SK-N-SH (cell line): ENCODE measurements at regions not wholly inside any gene's neighbourhood (a gene's known extent, or its start where the extent isn't known, plus 50 kb on each side); places are given as distances from the start of the nearest gene placed in this dataset.

ENCODE experiments used
- CTCF ChIA-PET: fragments of 300-600, 350-600 bp; formaldehyde crosslinking; extraction: SDS; loops from one replicate; lab custom pipeline; 2021; lab: Yijun Ruan, JAX
- POLR2A ChIA-PET: fragments of 350-600 bp; sonication (Branson Sonifier 250); formaldehyde crosslinking; extraction: SDS; loops from one replicate; lab custom pipeline; 2020; ENCODE audit warnings: antibody characterized with exemption, inconsistent platforms; lab: Yijun Ruan, JAX
- DNase-seq: peaks from one replicate; pipeline ENCODE4 v3.0.0; 2012
- H2AFZ ChIP-seq: fragments of 200-600 bp; sonication (generic); 2 replicates; pipeline ENCODE4 v1.8.1; 2016; ENCODE audit warnings: antibody characterized with exemption, mild to moderate bottlenecking, low read depth
- H3F3A ChIP-seq: fragments of 200-600 bp; sonication (generic); replicated peaks from 2 replicates; pipeline ENCODE3; 2016; ENCODE audit warnings: antibody characterized with exemption, mild to moderate bottlenecking; ENCODE audit not compliant: insufficient read depth
- H3K27ac ChIP-seq, 2 experiments: fragments of 200-500 bp in 1 of 2; fragments of 200-600 bp in 1 of 2; sonication (Bioruptor generic) in 1 of 2; sonication (generic), shearing (Covaris generic) in 1 of 2; 2 replicates each; pipeline versions ENCODE4 v1.5.1 to v1.6.1; 2014 to 2016; ENCODE audit warnings: low read depth in 2 of 2, inconsistent platforms in 1 of 2, low read length in 1 of 2, mild to moderate bottlenecking in 1 of 2, mixed read lengths in 1 of 2
- H3K27me3 ChIP-seq: fragments of 200-600 bp; sonication (generic), shearing (Covaris generic); 2 replicates; pipeline ENCODE4 v1.6.1; 2016; ENCODE audit warnings: mixed run types; ENCODE audit not compliant: insufficient read depth
- H3K36me3 ChIP-seq, 2 experiments: fragments of 200-500 bp in 1 of 2; fragments of 200-600 bp in 1 of 2; sonication (Bioruptor generic) in 1 of 2; sonication (generic) in 1 of 2; replicated peaks in 1 of 2; 2 replicates each; pipeline versions ENCODE3 to v1.5.1; 2014 to 2016; ENCODE audit warnings: low read length in 1 of 2, mild to moderate bottlenecking in 1 of 2; ENCODE audit not compliant: insufficient read depth in 2 of 2, control insufficient read depth in 1 of 2
- H3K4me1 ChIP-seq, 2 experiments: fragments of 200-500 bp in 1 of 2; fragments of 200-600 bp in 1 of 2; sonication (Bioruptor generic) in 1 of 2; sonication (generic), shearing (Covaris generic) in 1 of 2; 2 replicates each; pipeline versions ENCODE4 v1.5.1 to v1.6.1; 2014 to 2016; ENCODE audit warnings: low read depth in 1 of 2, low read length in 1 of 2, mixed run types in 1 of 2; ENCODE audit not compliant: insufficient read depth in 2 of 2, control insufficient read depth in 1 of 2
- H3K4me2 ChIP-seq: fragments of 200-600 bp; sonication (generic), shearing (Covaris generic); 2 replicates; pipeline ENCODE4 v1.6.1; 2017; ENCODE audit warnings: mixed run types
- H3K4me3 ChIP-seq, 2 experiments: fragments of 200-500 bp in 1 of 2; fragments of 200-600 bp in 1 of 2; sonication (Bioruptor generic) in 1 of 2; sonication (generic), shearing (Covaris generic) in 1 of 2; 2 replicates each; pipeline versions ENCODE4 v1.5.1 to v1.8.1; 2014 to 2016; ENCODE audit warnings: low read depth in 2 of 2, inconsistent platforms in 1 of 2, low read length in 1 of 2, mild to moderate bottlenecking in 1 of 2, mixed read lengths in 1 of 2, moderate library complexity in 1 of 2
- H3K79me2 ChIP-seq: fragments of 200-600 bp; sonication (generic); 2 replicates; pipeline ENCODE4 v1.8.1; 2017; ENCODE audit warnings: mild to moderate bottlenecking; ENCODE audit not compliant: insufficient read depth
- H3K9ac ChIP-seq: fragments of 200-600 bp; sonication (generic); 2 replicates; pipeline ENCODE4 v1.6.1; 2017; ENCODE audit warnings: mixed run types
- H3K9me2 ChIP-seq: fragments of 200-600 bp; sonication (generic); 2 replicates; pipeline ENCODE4 v1.6.1; 2017; ENCODE audit warnings: mixed run types
- H3K9me3 ChIP-seq: fragments of 200-600 bp; sonication (generic); 2 replicates; pipeline ENCODE4 v1.6.1; 2017; ENCODE audit warnings: mixed run types, mild to moderate bottlenecking, moderate library complexity
- H4K20me1 ChIP-seq: fragments of 200-600 bp; sonication (generic); 2 replicates; pipeline ENCODE4 v1.6.1; 2017; ENCODE audit warnings: mild to moderate bottlenecking, mixed run types; ENCODE audit not compliant: insufficient read depth
- ELF1 ChIP-seq: IDR thresholded peaks from 2 replicates; pipeline ENCODE4 v1.4.0; 2012
- EP300 ChIP-seq, 2 experiments: IDR thresholded peaks; 2 replicates each; pipeline versions ENCODE4 v1.4.0 to v1.6.1; 2012; ENCODE audit warnings: borderline replicate concordance in 1 of 2, low read depth in 1 of 2, low read length in 1 of 2
- EZH2phosphoT487 ChIP-seq: fragments of 200-600 bp; sonication (generic); IDR thresholded peaks from 2 replicates; pipeline ENCODE4 v1.6.1; 2017; ENCODE audit warnings: low read depth, mixed run types, mild to moderate bottlenecking, antibody characterized with exemption, moderate library complexity, borderline replicate concordance
- FOXJ3 ChIP-seq: sonication (generic); formaldehyde crosslinking; IDR thresholded peaks from 2 replicates; pipeline ENCODE4 v1.5.1; 2020; ENCODE audit warnings: mild to moderate bottlenecking, missing genetic modification reagents
- GABPA ChIP-seq: IDR thresholded peaks from 2 replicates; pipeline ENCODE4 v1.4.0; 2012; ENCODE audit warnings: low read depth, mild to moderate bottlenecking
- GATA2 ChIP-seq: sonication (generic); formaldehyde crosslinking; IDR thresholded peaks from 2 replicates; pipeline ENCODE4 v1.5.0; 2020; ENCODE audit warnings: mild to moderate bottlenecking, missing genetic modification reagents
- MEF2A ChIP-seq: IDR thresholded peaks from 2 replicates; pipeline ENCODE4 v1.4.0; 2012; ENCODE audit warnings: low read depth, borderline replicate concordance
- MXI1 ChIP-seq: IDR thresholded peaks from 2 replicates; pipeline ENCODE4 v1.6.1; 2012; ENCODE audit warnings: mild to moderate bottlenecking, low read depth, low read length, improper control_type of control experiment
- NFIC ChIP-seq: IDR thresholded peaks from 2 replicates; pipeline ENCODE4 v1.4.0; 2012; ENCODE audit warnings: borderline replicate concordance
- POLR2AphosphoS5 ChIP-seq: IDR thresholded peaks from 2 replicates; pipeline ENCODE4 v1.6.1; 2012; ENCODE audit warnings: low read depth, low read length
- RCOR1 ChIP-seq: fragments of 150-350 bp; IDR thresholded peaks from 2 replicates; pipeline ENCODE4 v1.6.1; 2017; ENCODE audit warnings: antibody characterized with exemption, low read length
- REST ChIP-seq: IDR thresholded peaks from 2 replicates; pipeline ENCODE4 v1.6.1; 2012; ENCODE audit warnings: mild to moderate bottlenecking, low read depth, low read length, moderate library complexity
- RFX5 ChIP-seq: IDR thresholded peaks from 2 replicates; pipeline ENCODE4 v1.6.1; 2012; ENCODE audit warnings: mild to moderate bottlenecking, improper control_type of control experiment, low read length
- RXRA ChIP-seq: IDR thresholded peaks from 2 replicates; pipeline ENCODE4 v1.4.0; 2012; ENCODE audit warnings: low read depth, mild to moderate bottlenecking, borderline replicate concordance
- SIN3A ChIP-seq: IDR thresholded peaks from 2 replicates; pipeline ENCODE4 v1.6.1; 2012; ENCODE audit warnings: low read depth, mild to moderate bottlenecking, low read length, moderate library complexity, borderline replicate concordance
- SMC3 ChIP-seq: IDR thresholded peaks from 2 replicates; pipeline ENCODE4 v1.6.1; 2012; ENCODE audit warnings: low read depth, low read length, improper control_type of control experiment
- TAF1 ChIP-seq: IDR thresholded peaks from 2 replicates; pipeline ENCODE4 v1.6.1; 2012; ENCODE audit warnings: low read depth, mild to moderate bottlenecking, low read length, moderate library complexity, borderline replicate concordance
- TCF12 ChIP-seq: IDR thresholded peaks from 2 replicates; pipeline ENCODE4 v1.4.0; 2012
- TEAD4 ChIP-seq: IDR thresholded peaks from 2 replicates; pipeline ENCODE4 v1.4.0; 2012; ENCODE audit warnings: mild to moderate bottlenecking, borderline replicate concordance; ENCODE audit not compliant: insufficient read depth
- USF2 ChIP-seq: fragments of 150-350 bp; IDR thresholded peaks from 2 replicates; pipeline ENCODE4 v1.6.1; 2017; ENCODE audit warnings: antibody characterized with exemption, low read length, low read depth, borderline replicate concordance
- YY1 ChIP-seq: IDR thresholded peaks from 2 replicates; pipeline ENCODE4 v1.4.0; 2012; ENCODE audit warnings: low read depth, mild to moderate bottlenecking
- ZBTB33 ChIP-seq: IDR thresholded peaks from 2 replicates; pipeline ENCODE4 v1.4.0; 2012; ENCODE audit warnings: low read depth, borderline replicate concordance
- WGBS: methylation state at CpG from one replicate; pipeline ENCODE4 v1.1.6; 2017; ENCODE audit warnings: low lambda C conversion rate; 5-methylcytosine and 5-hydroxymethylcytosine counted together

GRCh38 chr4:130485371-130485770 lies 1389.4 kb downstream of the C4orf33 start:
- Histone ChIP-seq H4K20me1 (no peaks in the 10 kb centered on the region), H3K4me2 (no peak overlapping the region), H3K4me1 (no peaks in the 10 kb centered on the region)

GRCh38 chr4:130486186-130486585 lies 1390.2 kb downstream of the C4orf33 start:
- ChIA-PET CTCF (no interaction called here), POLR2A (no interaction called here)
- no peak for DNase-seq
- TF ChIP-seq TAF1 (no peak), ELF1 (no peak), FOXJ3 (no peak), TEAD4 (no peak), MXI1 (no peak), EZH2phosphoT487 (no peak), SIN3A (no peak), GATA2 (CRISPR knock-in tag) (no peak), EP300 (IDR thresholded peaks at IDR 0.05; ENCODE audit: borderline replicate concordance in 1 of 2, low read depth in 1 of 2, low read length in 1 of 2) (no peak), YY1 (no peak), ZBTB33 (no peak), GABPA (no peak), SMC3 (no peak), MEF2A (no peak), USF2 (no peak)

More at GRCh38 chr4:130485371-130485770, 1389.4 kb downstream of the C4orf33 start:
- Histone ChIP-seq H3K9ac (no peak overlapping the region), H3K79me2 (no peaks in the 10 kb centered on the region), H3K9me3 (no peaks in the 10 kb centered on the region), H3K9me2 (no peaks in the 10 kb centered on the region), H3K27ac (no peak overlapping the region), H3K36me3 (no peaks in the 10 kb centered on the region), H3K27me3 (no peaks in the 10 kb centered on the region), H2AFZ (no peak overlapping the region), H3F3A (no peaks in the 10 kb centered on the region), H3K4me3 (no peak overlapping the region)
- ChIA-PET POLR2A (no interaction called here), CTCF (interaction anchor here (0.6 kb wide), 1 partner anchor 219 kb away, joined by 3 read pairs; no protein-coding TSS in a partner anchor)
- TF ChIP-seq POLR2AphosphoS5: no peak
- TF ChIP-seq RFX5: no peak
- no peak for TF ChIP-seq RCOR1
- TF ChIP-seq GABPA: no peak
- TF ChIP-seq TCF12: no peak
- no peak for TF ChIP-seq SIN3A
- TF ChIP-seq RXRA: no peak
- TF ChIP-seq REST: no peak
- TF ChIP-seq NFIC: no peak
- 35% methylated on average over 3 of the region's 3 CpGs for WGBS
- DNase-seq: no peak

More at GRCh38 chr4:130486186-130486585, 1390.2 kb downstream of the C4orf33 start:
- Histone ChIP-seq H3K27ac (no peak overlapping the region), H3K9me2 (no peaks in the 10 kb centered on the region), H3K9me3 (no peaks in the 10 kb centered on the region), H2AFZ (no peak overlapping the region), H3K9ac (no peak overlapping the region), H3K36me3 (no peaks in the 10 kb centered on the region), H3K4me3 (no peak overlapping the region), H3K27me3 (no peaks in the 10 kb centered on the region), H3K4me2 (no peak overlapping the region), H4K20me1 (no peaks in the 10 kb centered on the region), H3K4me1 (no peaks in the 10 kb centered on the region), H3K79me2 (no peaks in the 10 kb centered on the region), H3F3A (no peaks in the 10 kb centered on the region)
